AG08395 (cell line): ENCODE measurements at regions not wholly inside any gene's neighbourhood (a gene's known extent, or its start where the extent isn't known, plus 50 kb on each side); places are given as distances from the start of the nearest gene placed in this dataset.
"Not testable (repeated sequence)": the region's sequence is repeated elsewhere in the genome, so short reads cannot be mapped to it uniquely, and the experiment has no call there.

Experiments
- DNase-seq: peaks from one replicate; pipeline ENCODE4 v3.0.0; 2012; ENCODE audit warnings: mixed read lengths, low spot score

DNA sequence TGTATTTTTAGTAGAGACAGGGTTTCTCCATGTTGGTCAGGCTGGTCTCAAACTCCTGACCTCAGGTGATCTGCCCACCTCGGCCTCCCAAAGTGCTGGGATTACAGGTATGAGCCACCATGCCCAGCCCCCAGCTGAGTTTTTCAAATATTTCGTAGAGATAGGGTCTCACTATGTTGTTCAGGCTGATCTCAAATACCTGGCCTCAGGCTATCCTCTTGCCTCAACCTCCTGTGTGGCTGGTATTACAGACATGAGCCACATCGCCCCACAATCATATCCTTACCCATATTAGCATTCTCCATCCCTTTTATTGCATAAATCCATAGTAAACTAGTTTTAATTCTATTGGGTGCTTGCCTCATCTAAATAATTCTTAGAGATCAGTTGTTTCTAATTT, 157.6 kb upstream of the HEY2 start:
- DNase-seq: not testable (repeated sequence)

DNA sequence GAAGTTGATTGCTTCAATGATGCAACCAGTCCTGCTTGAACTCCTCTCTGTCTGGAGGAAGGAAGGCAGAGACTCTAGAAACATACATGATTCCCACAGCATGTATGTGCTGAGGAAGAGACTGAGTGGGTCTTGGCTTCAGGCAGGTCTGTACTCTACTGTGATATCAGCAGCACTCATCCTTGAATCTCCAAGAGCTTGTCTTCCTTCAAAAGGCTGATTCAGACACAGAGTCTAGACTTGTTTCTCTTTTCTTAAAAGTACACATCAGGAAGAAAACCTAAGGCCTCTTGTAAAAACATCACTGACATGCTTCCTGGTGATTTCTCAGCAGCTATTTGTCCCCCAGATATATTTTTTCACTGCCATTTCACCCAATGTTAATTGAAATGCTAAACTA, 155.7 kb upstream of the HEY2 start:
- no peak for DNase-seq

DNA sequence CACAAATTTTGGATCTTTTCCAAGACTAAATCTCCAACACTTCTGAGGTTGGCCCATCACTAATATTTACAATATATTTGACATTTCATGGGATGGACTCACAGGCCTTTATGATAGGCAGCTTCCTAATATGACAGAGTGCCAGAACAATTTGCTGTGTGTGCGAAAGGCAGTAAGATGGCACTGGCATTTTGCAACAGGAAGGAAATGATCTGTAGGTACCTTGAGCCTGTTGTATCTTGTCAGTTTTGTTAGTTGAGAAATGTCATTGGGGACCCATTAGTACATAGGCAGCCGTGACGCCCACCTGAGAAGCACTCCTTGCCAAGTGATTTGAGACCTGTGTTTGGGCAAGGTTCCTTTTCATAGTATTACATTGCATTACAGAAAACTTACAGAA, 153.4 kb upstream of the HEY2 start:
- DNase-seq: no peak

DNA sequence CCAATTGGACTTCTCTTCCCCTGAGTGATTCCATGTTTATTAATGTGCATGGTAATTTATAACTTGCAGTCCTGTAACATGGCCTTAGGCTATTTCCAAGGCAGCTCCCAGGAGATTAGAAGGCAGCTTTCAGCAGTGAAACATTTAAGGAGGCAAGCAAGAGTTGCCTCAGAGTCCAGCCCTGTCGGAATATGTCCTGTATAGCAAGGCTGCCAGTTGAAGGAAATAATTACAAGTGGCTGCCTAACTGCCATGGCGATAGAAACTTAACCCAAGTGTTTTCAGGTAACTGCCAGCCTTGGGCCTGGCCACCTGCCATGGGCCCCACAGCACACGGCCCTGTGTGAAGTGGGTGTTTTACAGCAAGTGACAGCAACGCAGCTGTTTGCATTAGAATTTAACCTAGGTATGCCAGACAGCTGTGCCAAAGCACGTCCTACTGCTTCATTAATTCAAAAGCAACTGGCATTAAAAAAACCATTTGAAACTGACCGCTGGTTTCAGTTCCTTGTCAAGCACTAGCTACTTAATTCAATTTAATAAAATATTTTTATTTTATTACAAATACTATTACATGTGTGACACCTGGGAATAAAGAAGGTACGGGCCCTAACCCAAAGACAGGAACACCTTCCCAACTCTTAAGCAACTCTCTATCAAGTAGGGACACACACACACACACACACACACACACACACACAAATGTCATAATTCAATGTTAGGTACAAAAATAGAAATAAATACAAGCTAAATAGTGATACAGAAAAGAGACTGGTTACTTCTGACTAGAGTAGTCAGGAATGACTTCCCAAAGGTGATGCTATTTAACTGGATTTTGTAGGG, 151.8 kb upstream of the HEY2 start:
- DNase-seq: peak; percentile 9

DNA sequence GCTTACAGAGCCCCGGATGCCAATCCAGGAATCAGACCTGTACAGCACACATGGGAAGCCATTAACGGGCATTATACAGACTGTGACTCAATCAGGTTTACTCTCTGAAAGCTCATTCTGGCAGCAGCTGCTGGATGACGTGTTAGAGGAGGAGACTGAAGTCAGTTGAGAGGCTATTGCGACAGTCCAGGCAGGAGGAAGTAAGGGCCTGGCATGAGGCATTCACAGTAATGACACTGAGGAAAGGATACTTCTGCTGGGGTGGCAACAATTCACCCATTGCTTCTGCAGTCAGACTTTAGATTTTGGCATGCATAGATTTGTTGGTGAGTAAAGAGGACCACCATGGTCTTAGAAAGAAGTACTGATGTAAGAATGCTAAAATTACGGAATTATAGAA, 151.0 kb upstream of the HEY2 start:
- DNase-seq: peak; percentile 85

DNA sequence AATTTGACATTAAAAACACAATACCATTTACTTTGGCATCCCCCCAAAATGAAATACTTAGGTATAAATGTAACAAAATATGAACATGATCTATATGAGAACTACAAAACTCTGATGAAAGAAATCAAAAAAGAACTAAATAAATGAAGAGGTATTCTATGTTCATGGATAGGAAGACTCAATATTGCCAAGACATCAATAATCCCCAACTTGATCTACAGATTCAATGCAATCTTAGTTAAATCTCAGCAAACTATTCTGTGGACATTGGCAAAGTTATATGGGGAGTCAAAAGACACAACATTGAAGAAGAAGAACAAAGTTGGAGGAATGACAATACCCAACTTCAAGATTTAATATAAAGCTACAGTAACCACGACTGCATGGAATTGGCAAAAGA, 145.2 kb upstream of the HEY2 start:
- no peak for DNase-seq

DNA sequence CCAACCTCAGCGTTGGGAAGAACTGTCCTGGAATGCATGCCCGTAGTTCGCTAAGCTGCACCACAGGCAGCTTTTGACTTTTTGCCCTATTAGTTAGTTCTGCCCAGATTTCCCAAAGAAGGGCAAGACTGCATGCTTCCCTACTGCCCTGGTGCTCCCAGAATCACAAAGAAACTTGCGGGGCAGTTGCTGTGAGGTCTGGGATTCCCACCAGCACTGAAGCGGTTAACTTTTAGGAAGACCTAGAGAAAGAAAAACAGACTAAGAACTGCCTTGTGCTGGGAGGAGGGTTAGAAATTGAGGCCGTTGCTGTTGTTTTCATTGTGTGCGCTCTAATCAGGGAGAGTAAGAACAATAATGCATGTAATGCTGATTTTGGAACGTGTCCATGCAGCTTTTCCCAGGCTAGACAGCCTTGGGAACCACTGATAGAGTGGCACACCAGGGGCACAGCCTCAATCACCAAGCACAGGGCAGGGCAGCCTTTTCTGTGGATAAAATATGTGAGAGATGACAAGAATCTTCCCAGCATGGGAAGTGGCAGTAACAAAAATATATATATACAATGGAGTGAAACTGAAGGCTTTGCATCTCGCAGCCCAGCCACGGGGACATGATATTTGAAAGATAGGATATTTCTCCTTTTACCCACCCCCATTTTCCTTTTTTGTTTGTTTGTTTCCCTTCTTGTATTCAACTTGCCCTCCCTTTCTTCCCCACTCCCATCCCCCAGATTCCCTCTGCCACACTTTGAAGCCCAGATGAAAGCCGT, 137.7 kb upstream of the HEY2 start:
- peak; percentile 3 for DNase-seq

DNA sequence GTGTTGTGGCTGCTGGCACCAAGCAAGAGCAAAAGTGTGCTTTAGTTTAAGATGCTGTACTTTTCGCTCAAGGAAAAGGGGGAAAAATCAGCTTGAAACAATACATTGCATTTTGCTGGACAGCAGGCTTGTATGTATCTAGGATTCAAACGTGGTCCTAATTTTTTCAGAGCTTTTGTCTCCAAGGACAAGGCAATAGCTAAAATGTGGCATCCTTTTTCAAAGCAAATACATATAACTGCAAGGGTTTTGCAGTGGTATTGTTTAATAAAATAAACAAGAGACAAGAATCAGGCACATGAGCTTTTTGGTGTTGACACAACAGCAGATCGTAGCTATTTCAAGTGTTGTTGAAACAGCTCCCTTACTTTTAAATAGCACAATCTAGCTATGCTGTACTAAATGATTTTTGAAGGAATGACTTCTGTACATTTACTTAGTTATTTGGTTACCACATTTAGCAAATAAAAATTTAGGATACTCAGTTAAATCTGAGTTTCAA, 137.0 kb upstream of the HEY2 start:
- no peak for DNase-seq

DNA sequence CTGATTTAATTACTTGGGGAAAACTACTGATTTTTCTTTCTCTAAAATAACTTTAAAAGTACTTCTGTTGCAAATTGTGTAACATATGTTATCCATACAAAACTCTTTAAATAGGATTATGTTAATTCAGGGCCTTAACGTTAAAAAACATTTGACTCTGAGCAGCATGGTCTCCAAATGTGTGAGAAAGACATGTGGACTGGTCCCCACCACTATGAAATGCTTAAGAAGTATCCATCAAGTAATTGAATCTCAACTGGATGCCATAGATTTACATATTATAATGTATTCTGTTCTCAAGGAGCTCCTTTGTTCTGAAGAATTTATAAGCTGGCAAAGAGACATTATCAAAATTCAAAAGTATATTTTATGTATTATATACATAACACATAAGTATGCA, 130.8 kb upstream of the HEY2 start:
- DNase-seq: no peak

DNA sequence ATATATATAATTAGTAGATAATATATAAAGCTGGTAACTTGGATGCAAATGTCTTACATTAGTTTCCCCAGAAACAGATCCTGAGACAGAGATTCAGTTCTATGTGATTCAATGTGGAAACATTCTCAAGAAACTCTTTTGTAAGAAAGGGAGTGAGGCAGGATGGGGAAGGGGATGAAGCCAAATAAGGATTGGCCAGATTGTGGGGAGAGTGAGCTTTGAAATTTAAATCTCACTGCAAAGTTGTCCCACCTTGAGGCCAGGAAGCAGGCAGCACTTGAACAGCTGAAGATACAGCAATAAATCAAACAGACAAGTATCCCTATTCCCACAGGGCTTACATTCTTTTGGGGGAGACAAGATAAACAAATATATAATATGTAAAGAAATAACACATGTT, 126.3 kb upstream of the HEY2 start:
- DNase-seq: no peak

DNA sequence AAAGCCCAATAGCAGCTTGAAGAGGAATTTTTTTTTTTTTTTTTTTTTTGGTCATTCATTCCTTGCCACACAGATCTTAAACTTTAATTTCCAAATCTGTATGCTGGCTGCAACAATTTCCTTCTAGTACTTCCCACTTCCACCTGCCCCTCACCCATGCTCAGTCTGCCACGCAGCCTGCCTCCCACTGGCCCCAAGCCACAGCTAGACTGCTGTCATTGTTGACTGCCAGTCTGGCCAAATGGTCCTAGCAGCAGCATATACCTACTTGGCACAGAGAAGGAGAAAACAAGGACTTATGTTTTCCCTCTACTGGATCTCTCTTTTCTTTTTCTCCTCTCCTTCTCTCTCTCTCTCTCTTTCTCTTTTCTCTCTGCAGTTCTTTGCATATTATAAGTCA, 118.3 kb upstream of the HEY2 start:
- no peak for DNase-seq

DNA sequence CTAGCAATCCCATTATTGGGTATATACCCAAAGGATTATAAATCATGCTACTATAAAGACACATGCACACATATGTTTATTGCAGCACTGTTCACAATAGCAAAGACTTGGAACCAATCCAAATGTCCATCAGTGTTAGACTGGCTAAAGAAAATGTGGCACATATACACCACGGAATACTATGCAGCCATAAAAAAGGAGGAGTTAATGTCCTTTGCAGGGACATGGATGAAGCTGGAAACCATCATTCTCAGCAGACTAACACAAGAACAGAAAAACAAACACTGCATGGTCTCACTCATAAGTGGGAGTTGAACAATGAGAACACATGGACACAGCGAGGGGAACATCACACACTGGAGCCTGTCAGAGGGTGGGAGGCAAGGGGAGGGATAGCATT, 113.4 kb upstream of the HEY2 start:
- not testable (repeated sequence) for DNase-seq

DNA sequence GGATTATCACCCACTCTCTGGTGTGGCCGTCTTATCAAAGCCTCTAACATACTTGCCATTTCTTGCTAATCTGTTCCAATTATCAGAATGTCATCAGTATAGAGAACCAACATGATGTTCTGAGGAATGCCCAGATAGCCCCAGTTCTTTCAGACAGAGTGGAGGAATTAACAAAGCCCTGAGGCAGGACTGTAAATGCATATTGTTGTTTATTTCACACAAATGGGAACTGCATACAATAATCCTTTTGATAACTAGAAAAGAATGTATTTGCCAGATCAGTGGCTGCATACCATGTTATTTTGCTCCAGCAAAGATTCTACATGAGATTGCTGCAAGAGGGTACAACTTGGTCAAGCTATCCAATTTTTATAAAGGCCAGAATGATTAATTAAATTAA, 112.8 kb upstream of the HEY2 start:
- DNase-seq: no peak

DNA sequence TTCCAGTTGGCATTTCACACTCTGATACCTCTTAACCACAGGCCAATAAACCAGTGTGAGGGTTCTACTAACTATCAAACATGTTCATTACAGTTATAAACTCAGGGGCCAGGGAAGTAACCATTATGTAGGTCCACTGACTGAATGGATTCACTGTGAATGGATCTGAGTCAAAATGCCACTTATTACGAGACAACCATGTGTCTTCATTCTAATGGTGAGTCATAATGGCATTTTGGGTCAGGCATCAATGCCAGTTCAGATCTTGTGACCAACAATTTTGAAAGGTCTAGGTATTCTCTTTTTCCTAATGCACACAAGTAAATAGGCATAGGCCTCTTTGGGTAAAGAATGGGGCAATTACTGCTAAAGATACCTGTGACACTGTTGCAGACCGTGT, 112.2 kb upstream of the HEY2 start:
- DNase-seq: no peak

DNA sequence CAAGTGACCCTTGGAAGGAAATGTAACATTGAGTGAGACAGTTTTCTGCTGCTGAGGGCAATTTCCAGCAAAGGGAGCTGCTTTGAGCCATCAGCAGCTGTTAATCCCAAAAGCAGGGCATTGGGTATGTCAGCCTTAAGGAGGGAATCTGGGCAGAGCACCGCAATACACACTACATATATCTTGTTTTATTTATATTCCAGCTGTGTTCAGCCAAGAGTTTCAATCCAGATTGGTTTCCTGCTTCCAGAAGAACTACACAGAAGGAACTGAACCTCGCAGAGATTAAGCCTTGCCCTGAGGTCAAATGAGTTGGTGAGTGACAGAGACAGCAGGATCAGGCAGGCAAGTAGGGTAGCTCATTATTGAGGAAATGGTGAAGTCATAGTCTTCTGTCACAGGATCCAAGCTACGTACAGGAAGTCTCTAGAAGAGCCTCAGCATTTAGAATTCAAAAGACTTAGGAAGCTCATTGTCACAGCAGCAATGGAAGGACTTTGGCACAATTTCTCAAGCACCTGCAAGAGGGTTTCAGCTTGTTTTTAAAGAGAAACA, 109.9 kb upstream of the HEY2 start:
- DNase-seq: no peak

DNA sequence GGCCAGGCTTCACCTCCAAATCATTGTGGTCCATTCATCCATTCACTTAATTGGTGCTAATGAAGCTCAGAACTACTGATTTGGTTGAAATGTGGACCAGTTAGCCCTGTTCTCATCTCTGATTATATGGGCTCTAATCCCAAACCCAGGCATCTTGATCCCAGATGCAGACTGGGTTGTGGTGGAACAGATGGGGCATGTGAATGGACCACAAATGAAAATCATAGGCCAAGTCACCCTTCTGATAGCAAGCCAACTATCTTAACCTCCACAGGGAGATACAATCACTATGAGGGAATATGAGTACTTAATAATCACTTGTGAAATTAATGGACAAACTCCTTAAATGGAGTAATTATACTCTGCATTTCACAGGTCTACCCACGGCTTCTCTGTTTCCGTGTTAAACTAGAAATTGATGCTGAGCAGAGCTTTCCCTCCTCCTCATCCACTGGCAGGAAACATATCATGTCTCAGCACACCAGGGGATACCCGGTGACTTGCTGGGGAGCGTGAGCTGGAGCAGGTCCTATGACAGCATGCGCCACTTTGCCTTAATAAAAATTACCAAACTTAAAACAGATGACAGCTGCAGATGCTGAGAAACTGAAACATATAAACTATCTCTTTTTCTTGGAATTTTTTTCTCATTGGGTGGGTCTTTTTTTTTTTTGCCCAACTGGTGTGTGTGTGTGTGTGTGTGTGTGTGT, 108.8 kb upstream of the HEY2 start:
- no peak for DNase-seq

DNA sequence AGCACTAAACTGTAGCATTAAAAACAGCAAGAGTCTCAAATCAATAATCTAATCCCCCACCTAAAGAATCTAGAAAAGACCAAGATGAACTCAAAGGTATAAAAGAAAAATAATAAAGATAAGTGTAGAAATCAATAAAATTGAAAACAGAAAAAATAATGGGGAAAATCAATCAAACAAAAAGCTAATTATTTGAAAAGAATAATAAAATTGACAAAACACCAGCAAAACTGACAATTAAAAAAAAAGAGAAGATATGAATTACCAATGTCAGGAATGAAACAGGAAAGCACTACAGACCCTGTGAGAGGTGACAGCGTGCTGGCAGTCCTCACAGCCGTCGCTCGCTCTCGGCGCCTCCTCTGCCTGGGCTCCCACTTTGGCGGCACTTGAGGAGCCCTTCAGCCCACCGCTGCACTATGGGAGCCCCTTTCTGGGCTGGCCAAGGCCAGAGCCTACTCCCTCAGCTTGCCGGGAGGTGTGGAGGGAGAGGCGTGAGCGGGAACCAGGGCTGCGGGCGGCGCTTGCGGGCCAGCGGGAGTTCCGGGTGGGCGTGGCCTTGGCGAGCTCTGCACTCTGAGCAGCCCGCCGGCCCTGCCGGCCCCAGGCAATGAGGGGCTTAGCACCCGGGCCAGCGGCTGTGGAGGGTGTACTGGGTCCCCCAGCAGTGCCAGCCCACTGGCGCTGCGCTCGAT, 105.3 kb upstream of the HEY2 start:
- DNase-seq: not testable (repeated sequence)

DNA sequence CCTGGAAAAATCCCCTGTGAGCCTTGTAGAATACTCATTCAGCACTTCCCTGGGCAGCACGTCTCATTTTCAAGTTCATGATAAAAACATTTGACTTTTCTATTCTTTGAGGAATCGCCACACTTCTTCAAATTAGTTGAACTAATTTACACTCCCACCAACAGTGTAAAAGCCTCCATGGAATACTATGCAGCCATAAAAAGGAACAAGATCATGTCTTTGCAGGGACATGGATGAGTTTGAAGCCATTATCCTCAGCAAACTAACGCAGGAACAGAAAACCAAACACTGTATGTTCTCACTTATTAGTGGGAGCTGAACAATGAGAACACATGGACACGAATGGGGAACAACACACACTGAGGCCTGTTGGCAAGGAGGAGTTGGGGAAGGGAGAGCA, 102.0 kb upstream of the HEY2 start:
- no peak for DNase-seq

DNA sequence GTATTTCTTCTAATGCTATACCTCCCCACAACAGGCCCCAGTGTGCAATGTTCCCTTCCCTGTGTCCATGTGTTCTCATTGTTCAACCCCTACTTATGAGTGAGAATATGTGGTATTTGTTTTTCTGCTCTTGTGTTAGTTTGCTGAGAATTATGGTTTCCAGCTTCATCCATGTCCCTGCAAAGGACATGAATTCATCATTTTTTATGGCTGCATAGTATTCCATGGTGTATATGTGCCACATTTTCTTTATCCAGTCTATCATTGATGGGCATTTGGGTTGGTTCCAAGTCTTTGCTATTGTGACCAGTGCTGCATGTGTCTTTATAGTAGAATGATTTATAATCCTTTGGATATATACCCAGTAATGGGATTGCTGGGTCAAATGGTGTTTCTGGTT, 95.7 kb upstream of the HEY2 start:
- DNase-seq: not testable (repeated sequence)

DNA sequence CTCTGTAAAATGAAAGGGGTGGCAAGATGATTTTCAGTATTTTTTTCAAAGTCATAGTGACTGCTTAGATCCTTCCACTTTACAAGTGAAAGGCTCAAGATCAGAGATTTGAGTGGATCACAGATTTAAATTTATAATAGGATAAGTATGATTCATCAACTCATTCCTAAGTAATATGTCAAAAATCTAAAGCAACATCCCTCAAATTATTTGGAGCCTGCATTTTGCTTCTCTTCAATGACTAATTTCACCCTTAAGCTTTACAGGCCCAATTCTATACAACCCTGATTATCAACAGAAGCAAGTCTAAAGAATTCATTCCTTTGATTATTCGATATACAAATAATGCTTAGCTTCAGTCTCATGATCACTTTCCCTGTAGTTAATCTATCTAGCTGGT, 93.9 kb upstream of the HEY2 start:
- DNase-seq: no peak

DNA sequence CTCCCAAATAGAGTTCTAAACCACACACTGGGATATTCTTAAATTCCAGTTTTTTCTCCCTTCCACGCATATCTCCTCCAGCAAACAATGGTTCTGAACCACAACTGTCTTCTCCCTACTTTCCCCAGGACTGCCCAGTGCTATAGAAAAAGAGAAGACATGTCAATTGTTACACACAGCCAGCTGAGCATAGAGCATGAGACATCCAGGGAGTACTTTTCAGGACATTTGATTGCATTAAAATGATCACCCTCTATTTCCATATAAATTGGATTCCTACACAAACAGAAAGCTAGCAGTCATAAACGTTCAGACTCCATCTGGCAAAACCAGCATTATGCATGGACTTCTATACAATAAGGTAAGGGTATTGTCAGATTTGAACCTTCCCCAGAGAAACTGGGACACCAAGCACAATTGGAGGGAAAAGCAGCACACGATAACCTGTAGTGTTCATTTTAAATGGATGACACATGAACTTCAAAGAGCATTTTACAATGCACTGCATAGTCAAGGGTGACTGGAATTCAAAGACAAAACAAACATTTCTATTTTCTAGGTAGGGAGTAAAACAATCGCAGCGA, 93.1 kb upstream of the HEY2 start:
- no peak for DNase-seq
